WERI-Rb-1 (cell line): ENCODE measurements at regions not wholly inside any gene's neighbourhood (a gene's known extent, or its start where the extent isn't known, plus 50 kb on each side); places are given as distances from the start of the nearest gene placed in this dataset.

Experiments
- DNase-seq: peaks from one replicate; pipeline ENCODE4 v3.0.0-alpha.2; 2020
- H3K27ac ChIP-seq: fragments of 250-450 bp; sonication (Bioruptor Pico); 2 replicates; pipeline ENCODE4 v1.5.1; 2020; ENCODE audit warnings: mild to moderate bottlenecking, moderate library complexity
- H3K27me3 ChIP-seq: fragments of 250-450 bp; sonication (Bioruptor Pico); 2 replicates; pipeline ENCODE4 v1.5.1; 2021; ENCODE audit warnings: mild to moderate bottlenecking, low read depth, moderate library complexity; ENCODE audit not compliant: insufficient read depth, severe bottlenecking
- H3K36me3 ChIP-seq: fragments of 250-450 bp; sonication (Bioruptor Pico); 2 replicates; pipeline ENCODE4 v1.5.1; 2020; ENCODE audit warnings: mild to moderate bottlenecking, moderate library complexity
- H3K4me3 ChIP-seq: 2 replicates; pipeline ENCODE4 v1.5.1; 2011; ENCODE audit warnings: low read depth, mild to moderate bottlenecking, control low read depth, low read length
- H3K9me3 ChIP-seq: fragments of 250-450 bp; sonication (Bioruptor Pico); 2 replicates; pipeline ENCODE4 v1.5.1; 2021; ENCODE audit warnings: mild to moderate bottlenecking, moderate library complexity; ENCODE audit not compliant: severe bottlenecking
- TF ChIP-seq, protein P1 (sequence below): IDR thresholded peaks from 2 replicates; pipeline ENCODE4 v1.5.1; 2011; ENCODE audit warnings: low read depth, mild to moderate bottlenecking, control low read depth, inconsistent platforms, low read length

DNA sequence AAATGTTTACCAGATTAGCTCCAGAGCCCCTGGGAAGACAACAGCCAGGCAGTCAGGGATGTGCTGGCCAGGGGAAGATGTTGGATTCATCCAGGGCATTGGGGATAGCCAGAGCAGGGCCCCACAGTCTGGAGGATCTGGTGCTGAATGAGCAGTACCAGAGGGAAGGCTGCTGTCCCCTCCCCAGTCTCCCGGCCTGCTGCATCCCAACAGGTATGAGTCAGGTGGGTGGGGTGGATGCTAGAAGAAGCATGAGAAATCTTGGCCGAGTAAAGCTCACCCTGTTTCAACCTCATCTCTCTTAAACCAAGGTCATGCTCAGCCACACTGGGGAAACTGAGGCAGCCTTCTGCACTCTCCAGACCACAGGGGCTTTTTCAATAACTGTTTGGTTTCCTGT lies 71.9 kb upstream of the SEC14L1 start:
- Histone ChIP-seq H3K36me3 (no peaks in the 10 kb centered on the region), H3K27ac (no peak overlapping the region), H3K27me3 (no peaks in the 10 kb centered on the region), H3K4me3 (no peak overlapping the region), H3K9me3 (no peaks in the 10 kb centered on the region)
- TF ChIP-seq, protein P1, sequence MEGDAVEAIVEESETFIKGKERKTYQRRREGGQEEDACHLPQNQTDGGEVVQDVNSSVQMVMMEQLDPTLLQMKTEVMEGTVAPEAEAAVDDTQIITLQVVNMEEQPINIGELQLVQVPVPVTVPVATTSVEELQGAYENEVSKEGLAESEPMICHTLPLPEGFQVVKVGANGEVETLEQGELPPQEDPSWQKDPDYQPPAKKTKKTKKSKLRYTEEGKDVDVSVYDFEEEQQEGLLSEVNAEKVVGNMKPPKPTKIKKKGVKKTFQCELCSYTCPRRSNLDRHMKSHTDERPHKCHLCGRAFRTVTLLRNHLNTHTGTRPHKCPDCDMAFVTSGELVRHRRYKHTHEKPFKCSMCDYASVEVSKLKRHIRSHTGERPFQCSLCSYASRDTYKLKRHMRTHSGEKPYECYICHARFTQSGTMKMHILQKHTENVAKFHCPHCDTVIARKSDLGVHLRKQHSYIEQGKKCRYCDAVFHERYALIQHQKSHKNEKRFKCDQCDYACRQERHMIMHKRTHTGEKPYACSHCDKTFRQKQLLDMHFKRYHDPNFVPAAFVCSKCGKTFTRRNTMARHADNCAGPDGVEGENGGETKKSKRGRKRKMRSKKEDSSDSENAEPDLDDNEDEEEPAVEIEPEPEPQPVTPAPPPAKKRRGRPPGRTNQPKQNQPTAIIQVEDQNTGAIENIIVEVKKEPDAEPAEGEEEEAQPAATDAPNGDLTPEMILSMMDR: no peak
- no peak for DNase-seq

DNA sequence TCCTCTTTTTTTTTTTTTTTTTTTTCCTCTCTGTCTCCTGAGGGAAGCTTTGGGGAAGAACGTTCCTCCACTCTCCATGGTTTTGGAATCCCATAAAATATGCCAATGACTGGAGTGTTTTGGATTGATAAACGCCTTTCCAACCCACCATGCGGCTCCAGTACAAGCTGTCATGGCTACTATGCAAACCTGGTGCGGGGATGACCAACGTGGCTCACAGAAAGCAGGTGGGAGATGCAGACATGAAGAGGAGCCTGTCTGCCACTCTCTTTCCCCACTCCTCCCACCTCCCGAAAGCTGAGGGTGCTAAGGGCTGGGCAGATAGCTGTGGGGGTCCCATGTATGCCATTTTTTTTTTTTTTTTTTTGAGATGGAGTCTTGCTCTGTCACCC lies 69.9 kb upstream of the SEC14L1 start:
- no peaks in the 10 kb centered on the region for H3K9me3 ChIP-seq
- no peak overlapping the region for H3K4me3 ChIP-seq
- TF ChIP-seq, protein P1: no peak
- H3K27ac ChIP-seq: no peak overlapping the region
- DNase-seq: no peak
- H3K27me3 ChIP-seq: no peaks in the 10 kb centered on the region
- no peaks in the 10 kb centered on the region for H3K36me3 ChIP-seq

DNA sequence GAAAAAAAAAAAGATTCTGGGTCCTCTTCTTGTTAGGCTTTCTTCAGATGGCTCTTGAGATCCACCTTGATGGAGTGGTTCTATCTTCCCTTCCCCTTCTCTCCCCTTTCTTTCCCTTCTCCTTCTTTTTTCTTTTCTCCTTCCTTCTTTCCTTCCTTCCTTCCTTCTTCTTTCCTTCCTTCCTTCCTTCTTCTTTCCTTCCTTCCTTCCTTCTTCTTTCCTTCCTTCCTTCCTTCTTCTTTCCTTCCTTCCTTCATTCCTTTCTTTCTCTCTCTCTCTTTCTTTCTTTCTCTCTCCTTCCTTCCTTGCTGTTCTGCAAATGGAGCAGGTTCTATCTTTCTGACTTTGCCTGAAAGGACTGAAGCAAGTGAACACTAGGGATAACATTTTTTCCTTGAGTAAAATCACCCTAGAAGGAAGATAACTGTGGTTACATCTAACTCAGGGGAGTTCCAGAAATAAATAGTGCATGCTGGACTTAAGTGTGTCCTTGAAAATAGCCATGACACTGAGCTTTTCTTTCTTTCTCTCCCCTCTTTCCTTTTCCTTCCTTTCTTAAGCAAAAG lies 68.8 kb upstream of the SEC14L1 start:
- no peaks in the 10 kb centered on the region for H3K27me3 ChIP-seq
- H3K27ac ChIP-seq: no peak overlapping the region
- no peaks in the 10 kb centered on the region for H3K9me3 ChIP-seq
- DNase-seq: no peak
- no peaks in the 10 kb centered on the region for H3K36me3 ChIP-seq
- no peak overlapping the region for H3K4me3 ChIP-seq
- TF ChIP-seq, protein P1: no peak

DNA sequence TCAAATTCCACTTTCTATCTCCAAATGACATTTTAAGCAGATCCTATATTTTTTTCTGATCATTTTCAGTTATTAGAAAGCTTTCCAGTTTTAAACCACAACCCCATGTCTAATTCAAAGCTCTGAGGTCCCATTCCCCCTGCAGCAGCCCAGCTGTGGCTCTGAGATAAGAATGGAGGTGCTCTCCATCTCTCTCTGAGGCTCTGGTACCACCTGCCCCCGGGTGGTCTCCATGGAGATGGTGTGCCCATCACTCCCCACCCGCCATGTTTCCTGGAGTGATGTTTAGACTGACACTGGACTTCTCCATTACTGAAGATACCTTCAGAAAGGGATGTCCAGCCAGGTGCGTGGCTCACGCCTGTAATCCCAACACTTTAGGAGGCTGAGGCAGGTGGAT lies 68.1 kb upstream of the SEC14L1 start:
- no peak for DNase-seq
- no peaks in the 10 kb centered on the region for H3K36me3 ChIP-seq
- no peak overlapping the region for H3K27ac ChIP-seq
- H3K4me3 ChIP-seq: no peak overlapping the region
- H3K27me3 ChIP-seq: no peaks in the 10 kb centered on the region
- H3K9me3 ChIP-seq: no peaks in the 10 kb centered on the region
- TF ChIP-seq, protein P1: no peak

DNA sequence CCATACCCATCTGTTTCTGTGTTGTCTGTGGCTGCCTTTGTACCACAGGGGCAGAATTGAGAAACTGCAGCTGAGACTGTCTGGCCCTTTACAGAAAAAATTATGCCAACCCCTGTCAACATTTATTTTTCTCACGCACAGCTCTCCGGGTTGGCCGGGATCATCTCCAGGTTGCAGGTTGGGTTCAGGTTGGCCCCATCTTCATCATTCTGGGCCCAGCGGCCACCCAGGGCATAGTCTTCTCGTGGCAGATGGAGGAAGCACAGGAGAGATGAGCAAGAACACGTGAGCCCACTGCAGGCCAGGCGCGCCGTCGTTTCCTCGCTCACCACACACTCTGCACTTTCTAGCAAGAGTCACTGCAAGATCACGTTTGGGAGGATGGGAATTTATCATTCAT lies 66.1 kb upstream of the SEC14L1 start:
- no peaks in the 10 kb centered on the region for H3K36me3 ChIP-seq
- no peak overlapping the region for H3K27ac ChIP-seq
- DNase-seq: no peak
- H3K4me3 ChIP-seq: no peak overlapping the region
- no peaks in the 10 kb centered on the region for H3K27me3 ChIP-seq
- no peaks in the 10 kb centered on the region for H3K9me3 ChIP-seq
- TF ChIP-seq, protein P1: no peak

DNA sequence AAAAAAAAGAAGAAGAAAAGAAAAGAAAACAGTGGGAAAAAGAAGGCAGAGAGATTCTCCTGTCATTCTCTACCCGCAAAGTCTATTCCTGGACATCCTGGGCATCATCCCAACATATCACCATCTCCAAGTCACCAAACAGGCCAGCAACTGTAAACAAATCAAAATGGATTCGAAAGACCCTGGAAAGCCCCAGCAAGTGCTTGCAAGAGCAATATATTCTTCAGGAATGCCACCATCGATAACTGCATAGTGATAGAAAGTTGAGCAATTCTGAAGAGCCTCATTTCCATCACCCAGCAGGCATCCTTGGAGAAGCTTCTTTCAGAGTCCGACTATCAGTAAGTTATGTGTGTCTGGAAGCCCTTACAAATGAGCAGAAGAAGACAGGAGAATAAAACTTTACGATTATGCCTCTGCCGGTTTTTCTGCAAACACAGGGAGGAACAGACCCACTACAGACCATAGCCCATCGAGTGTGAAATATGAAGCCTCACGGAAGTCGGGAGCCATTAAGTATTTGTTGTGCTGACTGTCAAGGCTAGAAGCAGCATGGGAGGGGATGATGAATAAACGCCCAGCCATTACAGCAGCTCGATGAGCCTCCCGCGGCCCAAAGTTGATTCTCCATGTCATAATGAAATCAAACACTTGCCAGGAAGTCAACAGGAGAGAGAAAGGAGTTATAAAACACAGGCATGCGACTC lies 64.5 kb upstream of the SEC14L1 start:
- Histone ChIP-seq H3K36me3 (no peaks in the 10 kb centered on the region), H3K9me3 (no peaks in the 10 kb centered on the region), H3K27ac (no peak overlapping the region), H3K27me3 (no peaks in the 10 kb centered on the region), H3K4me3 (no peak overlapping the region)
- TF ChIP-seq, protein P1: no peak
- DNase-seq: no peak
